MM.1S (cell line): ENCODE measurements at regions not wholly inside any gene's neighbourhood (a gene's known extent, or its start where the extent isn't known, plus 50 kb on each side); places are given as distances from the start of the nearest gene placed in this dataset.

ENCODE experiments used
- DNase-seq: peaks from one replicate; pipeline ENCODE4 v3.0.0-alpha.2; 2015
- H2AFZ ChIP-seq: fragments of 300-600 bp; sonication (generic); 2 replicates; pipeline ENCODE4 v1.6.0; 2016; ENCODE audit warnings: antibody characterized with exemption, low read length
- H3F3A ChIP-seq: fragments of 300-600 bp; sonication (generic); 2 replicates; pipeline ENCODE4 v1.6.1; 2016; ENCODE audit warnings: mild to moderate bottlenecking, antibody characterized with exemption, low read length, moderate library complexity, mixed read lengths; ENCODE audit not compliant: insufficient read depth
- H3K27ac ChIP-seq: fragments of 300-600 bp; sonication (generic); 2 replicates; pipeline ENCODE4 v1.5.1; 2016; ENCODE audit warnings: mild to moderate bottlenecking, low read length
- H3K27me3 ChIP-seq: fragments of 300-600 bp; sonication (generic); replicated peaks from 2 replicates; pipeline ENCODE4 v1.6.0; 2016; ENCODE audit warnings: low read length; ENCODE audit not compliant: insufficient read depth
- H3K36me3 ChIP-seq: fragments of 300-600 bp; sonication (generic); replicated peaks from 2 replicates; pipeline ENCODE4 v1.6.1; 2016; ENCODE audit warnings: mild to moderate bottlenecking, low read length, mixed read lengths; ENCODE audit not compliant: insufficient read depth
- H3K4me1 ChIP-seq: fragments of 300-600 bp; sonication (generic); 2 replicates; pipeline ENCODE4 v1.6.1; 2016; ENCODE audit warnings: low read length, mixed read lengths
- H3K4me2 ChIP-seq: fragments of 300-600 bp; sonication (generic); 2 replicates; pipeline ENCODE4 v1.6.0; 2016; ENCODE audit warnings: low read depth, low read length
- H3K4me3 ChIP-seq: fragments of 300-600 bp; sonication (generic); 2 replicates; pipeline ENCODE4 v1.5.1; 2016; ENCODE audit warnings: low read length, mixed read lengths
- H3K79me2 ChIP-seq: fragments of 300-600 bp; sonication (generic); 2 replicates; pipeline ENCODE4 v1.6.1; 2016; ENCODE audit warnings: mixed run types, low read length, mixed read lengths
- H3K9ac ChIP-seq: fragments of 300-600 bp; sonication (generic); 2 replicates; pipeline ENCODE4 v1.6.1; 2016; ENCODE audit warnings: low read length, mixed read lengths
- H3K9me2 ChIP-seq: fragments of 300-600 bp; sonication (generic); replicated peaks from 2 replicates; pipeline ENCODE4 v1.6.1; 2016; ENCODE audit warnings: mild to moderate bottlenecking, low read length, mixed read lengths; ENCODE audit not compliant: insufficient read depth
- H3K9me3 ChIP-seq: fragments of 300-600 bp; sonication (generic); replicated peaks from 2 replicates; pipeline ENCODE4 v1.6.1; 2016; ENCODE audit warnings: mild to moderate bottlenecking, low read length, mixed read lengths; ENCODE audit not compliant: insufficient read depth
- H4K20me1 ChIP-seq: fragments of 300-600 bp; sonication (generic); 2 replicates; pipeline ENCODE4 v1.6.1; 2016; ENCODE audit warnings: mild to moderate bottlenecking, low read length, moderate library complexity, mixed read lengths; ENCODE audit not compliant: insufficient read depth
- EZH2 ChIP-seq: fragments of 300-600 bp; sonication (generic); optimal IDR thresholded peaks from 2 replicates; pipeline ENCODE3; 2017; ENCODE audit warnings: low read depth, mild to moderate bottlenecking, antibody characterized with exemption, low read length, mixed read lengths
- EZH2phosphoT487 ChIP-seq: fragments of 300-600 bp; sonication (generic); IDR thresholded peaks from 2 replicates; pipeline ENCODE4 v1.6.1; 2018; ENCODE audit warnings: antibody characterized with exemption, low read length
- TF ChIP-seq, protein P1 (sequence below): fragments of 300-600 bp; sonication (generic); IDR thresholded peaks from 2 replicates; pipeline ENCODE4 v1.5.1; 2016; ENCODE audit warnings: antibody characterized with exemption, low read length, mixed read lengths

DNA sequence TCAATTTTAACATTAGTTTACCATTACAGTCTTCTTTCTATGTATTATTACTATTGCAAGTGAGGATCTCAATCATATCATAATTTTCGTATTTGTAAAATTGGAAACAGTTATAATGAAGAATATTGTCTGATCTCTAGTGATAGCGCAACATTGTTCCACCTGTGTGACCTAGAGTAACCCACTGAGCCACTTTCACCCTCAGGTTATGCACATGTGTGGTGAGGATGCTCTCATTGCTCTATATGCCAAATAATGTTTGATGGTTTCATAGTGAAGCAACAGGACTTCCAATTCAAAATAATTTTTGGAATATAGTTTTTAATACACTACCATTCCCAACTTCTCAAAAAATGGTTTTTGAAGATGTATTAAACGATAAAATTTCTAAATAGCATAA, 603.1 kb upstream of the MAN1A1 start:
- no peak overlapping the region for H3K9ac ChIP-seq
- H3K79me2 ChIP-seq = no peaks in the 10 kb centered on the region
- TF ChIP-seq, protein P1, sequence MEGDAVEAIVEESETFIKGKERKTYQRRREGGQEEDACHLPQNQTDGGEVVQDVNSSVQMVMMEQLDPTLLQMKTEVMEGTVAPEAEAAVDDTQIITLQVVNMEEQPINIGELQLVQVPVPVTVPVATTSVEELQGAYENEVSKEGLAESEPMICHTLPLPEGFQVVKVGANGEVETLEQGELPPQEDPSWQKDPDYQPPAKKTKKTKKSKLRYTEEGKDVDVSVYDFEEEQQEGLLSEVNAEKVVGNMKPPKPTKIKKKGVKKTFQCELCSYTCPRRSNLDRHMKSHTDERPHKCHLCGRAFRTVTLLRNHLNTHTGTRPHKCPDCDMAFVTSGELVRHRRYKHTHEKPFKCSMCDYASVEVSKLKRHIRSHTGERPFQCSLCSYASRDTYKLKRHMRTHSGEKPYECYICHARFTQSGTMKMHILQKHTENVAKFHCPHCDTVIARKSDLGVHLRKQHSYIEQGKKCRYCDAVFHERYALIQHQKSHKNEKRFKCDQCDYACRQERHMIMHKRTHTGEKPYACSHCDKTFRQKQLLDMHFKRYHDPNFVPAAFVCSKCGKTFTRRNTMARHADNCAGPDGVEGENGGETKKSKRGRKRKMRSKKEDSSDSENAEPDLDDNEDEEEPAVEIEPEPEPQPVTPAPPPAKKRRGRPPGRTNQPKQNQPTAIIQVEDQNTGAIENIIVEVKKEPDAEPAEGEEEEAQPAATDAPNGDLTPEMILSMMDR = no peak
- H3F3A ChIP-seq = no peaks in the 10 kb centered on the region
- no peak overlapping the region for H3K4me3 ChIP-seq
- no peak overlapping the region for H2AFZ ChIP-seq
- H3K27ac ChIP-seq = no peak overlapping the region
- H3K36me3 ChIP-seq = no peaks in the 10 kb centered on the region
- no peaks in the 10 kb centered on the region for H3K27me3 ChIP-seq
- no peaks in the 10 kb centered on the region for H3K4me1 ChIP-seq
- no peaks in the 10 kb centered on the region for H3K9me3 ChIP-seq
- no peak overlapping the region for H3K4me2 ChIP-seq
- no peaks in the 10 kb centered on the region for H4K20me1 ChIP-seq
- no peaks in the 10 kb centered on the region for H3K9me2 ChIP-seq
- DNase-seq = no peak

DNA sequence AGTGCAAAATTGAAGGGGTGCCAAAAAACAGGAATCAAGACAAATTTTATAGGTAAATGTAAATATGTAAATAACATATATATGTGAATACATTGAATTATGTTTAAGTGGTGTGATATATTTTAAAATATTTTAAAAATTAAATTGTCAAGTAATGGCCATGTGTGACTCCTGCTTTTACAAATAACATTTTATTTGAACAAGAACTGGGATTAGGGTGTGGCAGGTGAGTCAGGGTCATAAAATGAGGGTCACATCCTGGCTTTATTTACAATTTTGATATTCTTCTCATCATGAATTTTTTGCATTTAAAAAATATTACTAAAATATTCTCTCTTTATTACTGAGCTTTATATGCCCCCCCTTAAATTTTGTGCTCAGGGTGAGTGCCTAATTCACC, 601.1 kb upstream of the MAN1A1 start:
- Histone ChIP-seq H3K4me1 (no peaks in the 10 kb centered on the region), H3K27ac (no peak overlapping the region), H3K36me3 (no peaks in the 10 kb centered on the region), H3K27me3 (no peaks in the 10 kb centered on the region), H3K9ac (no peak overlapping the region), H3K79me2 (no peaks in the 10 kb centered on the region), H4K20me1 (no peaks in the 10 kb centered on the region), H3K4me3 (no peak overlapping the region), H3F3A (no peaks in the 10 kb centered on the region), H3K4me2 (no peak overlapping the region), H2AFZ (no peak overlapping the region), H3K9me2 (no peaks in the 10 kb centered on the region), H3K9me3 (no peaks in the 10 kb centered on the region)
- TF ChIP-seq EZH2 (no peak), EZH2phosphoT487 (no peak)
- TF ChIP-seq, protein P1 = no peak
- DNase-seq = no peak

DNA sequence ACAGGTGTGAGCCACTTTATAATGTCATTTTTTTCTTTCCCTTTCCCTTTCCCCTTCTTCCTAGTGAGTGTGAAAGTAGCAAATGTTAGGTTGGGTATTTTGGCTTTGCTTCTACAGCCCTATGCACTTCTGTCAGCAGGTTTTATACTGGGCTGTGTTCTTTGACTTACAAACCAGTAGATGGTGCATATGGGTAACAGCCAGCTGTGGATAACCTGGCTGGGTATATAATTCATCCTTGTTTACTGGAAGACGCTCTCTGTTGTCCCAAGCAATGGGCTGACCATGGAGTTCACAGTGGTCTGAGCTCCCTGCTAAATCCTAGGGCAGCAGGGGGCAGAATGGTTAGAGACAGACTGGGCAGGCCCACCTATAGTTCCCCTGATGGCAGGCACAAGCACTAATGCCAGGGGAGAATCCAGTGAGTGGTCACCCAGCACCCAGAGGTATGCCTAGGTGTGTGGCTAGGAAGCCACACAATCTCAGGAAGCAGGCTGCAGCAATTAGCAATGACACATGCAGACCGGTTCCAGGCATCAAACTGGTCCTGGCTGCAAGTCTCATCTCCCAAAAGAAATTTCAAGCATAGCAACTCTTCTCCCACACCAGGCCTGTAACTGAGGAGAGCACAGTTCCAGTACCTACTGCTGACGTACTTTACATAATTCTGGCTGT, 592.7 kb upstream of the MAN1A1 start:
- Histone ChIP-seq H3K79me2 (no peaks in the 10 kb centered on the region), H3K4me1 (no peaks in the 10 kb centered on the region), H2AFZ (no peak overlapping the region), H3K27me3 (no peaks in the 10 kb centered on the region), H3F3A (no peaks in the 10 kb centered on the region), H3K9me3 (no peaks in the 10 kb centered on the region), H3K4me3 (no peak overlapping the region), H3K9ac (no peak overlapping the region), H4K20me1 (no peaks in the 10 kb centered on the region), H3K9me2 (no peaks in the 10 kb centered on the region), H3K36me3 (no peaks in the 10 kb centered on the region), H3K27ac (no peak overlapping the region), H3K4me2 (no peak overlapping the region)
- no peak for DNase-seq
- TF ChIP-seq, protein P1 = no peak
- TF ChIP-seq EZH2 (no peak), EZH2phosphoT487 (no peak)
